CD14-positive monocyte (primary cell): ENCODE measurements at regions not wholly inside any gene's neighbourhood (a gene's known extent, or its start where the extent isn't known, plus 50 kb on each side); places are given as distances from the start of the nearest gene placed in this dataset.

Experiments
- DNase-seq, 3 donors: peaks; one replicate each; pipeline ENCODE4 v3.0.0-alpha.2; 2011 to 2022
- H2AFZ ChIP-seq: 2 replicates; pipeline ENCODE4 v1.6.0; 2012; ENCODE audit warnings: mild to moderate bottlenecking, low read depth, low read length, inconsistent platforms; ENCODE audit not compliant: insufficient read depth, poor library complexity, severe bottlenecking
- H3K27ac ChIP-seq, 2 donors: 1 replicate in 1 of 2; 2 replicates in 1 of 2; pipeline ENCODE4 v1.5.1; 2012 to 2013; ENCODE audit warnings: low read length in 2 of 2, control low read depth in 1 of 2, inconsistent platforms in 1 of 2, low read depth in 1 of 2, mild to moderate bottlenecking in 1 of 2
- H3K27me3 ChIP-seq, 2 donors: one replicate each; pipeline versions ENCODE4 v1.6.0 to v1.6.1; 2011 to 2013; ENCODE audit warnings: low read length in 2 of 2; ENCODE audit not compliant: control insufficient read depth in 2 of 2, insufficient read depth in 2 of 2
- H3K36me3 ChIP-seq, 2 donors: replicated peaks in 1 of 2; 1 replicate in 1 of 2; 2 replicates in 1 of 2; pipeline versions ENCODE4 v1.5.1 to v1.6.1; 2012 to 2013; ENCODE audit warnings: low read length in 2 of 2, control low read depth in 1 of 2, inconsistent platforms in 1 of 2, mild to moderate bottlenecking in 1 of 2; ENCODE audit not compliant: insufficient read depth in 2 of 2, control insufficient read depth in 1 of 2
- H3K4me1 ChIP-seq, 2 donors: 1 replicate in 1 of 2; 2 replicates in 1 of 2; pipeline versions ENCODE4 v1.5.1 to v1.6.1; 2012 to 2013; ENCODE audit warnings: low read length in 2 of 2, control low read depth in 1 of 2, inconsistent platforms in 1 of 2, mild to moderate bottlenecking in 1 of 2, moderate library complexity in 1 of 2; ENCODE audit not compliant: insufficient read depth in 2 of 2, control insufficient read depth in 1 of 2
- H3K4me2 ChIP-seq: replicated peaks from 2 replicates; pipeline ENCODE3; 2012; ENCODE audit warnings: low read length, moderate library complexity, mild to moderate bottlenecking; ENCODE audit not compliant: poor library complexity, severe bottlenecking; ENCODE audit errors: extremely low read depth
- H3K4me3 ChIP-seq, 3 experiments: fragments of 200-600 bp in 1 of 3; sonication (generic) in 1 of 3; replicated peaks in 1 of 3; 1 replicate in 2 of 3; 2 replicates in 1 of 3; pipeline ENCODE4 v1.5.1; 2011 to 2013; ENCODE audit warnings: low read length in 3 of 3, mild to moderate bottlenecking in 3 of 3, control low read depth in 2 of 3, low read depth in 2 of 3, inconsistent platforms in 1 of 3, moderate library complexity in 1 of 3
- H3K79me2 ChIP-seq: 2 replicates; pipeline ENCODE4 v1.6.0; 2012; ENCODE audit warnings: mild to moderate bottlenecking, control low read depth, inconsistent platforms, low read length, moderate library complexity; ENCODE audit not compliant: insufficient read depth
- H3K9ac ChIP-seq: 2 replicates; pipeline ENCODE4 v1.6.0; 2017; ENCODE audit warnings: low read length, mild to moderate bottlenecking; ENCODE audit not compliant: insufficient read depth, poor library complexity, severe bottlenecking
- H3K9me3 ChIP-seq, 2 donors: replicated peaks in 1 of 2; 1 replicate in 1 of 2; 2 replicates in 1 of 2; pipeline versions ENCODE4 v1.5.1 to v1.6.1; 2012 to 2013; ENCODE audit warnings: low read length in 2 of 2, control low read depth in 1 of 2; ENCODE audit not compliant: control insufficient read depth in 1 of 2, insufficient read depth in 1 of 2
- H4K20me1 ChIP-seq: 2 replicates; pipeline ENCODE4 v1.6.0; 2012; ENCODE audit warnings: mild to moderate bottlenecking, low read length, control low read depth, moderate library complexity; ENCODE audit not compliant: insufficient read depth
- H3K27ac Mint-ChIP-seq, 7 donors: one replicate each; pipeline ENCODE4 v1.8.0; 2020; ENCODE audit warnings: mild to moderate bottlenecking in 7 of 7, mixed read lengths in 7 of 7, moderate library complexity in 6 of 7, inconsistent platforms in 2 of 7
- H3K27me3 Mint-ChIP-seq, 3 donors: one replicate each; pipeline ENCODE4 v1.8.0; 2021 to 2022; ENCODE audit warnings: low read depth in 3 of 3, mild to moderate bottlenecking in 3 of 3, mixed read lengths in 3 of 3, moderate library complexity in 3 of 3, inconsistent platforms in 1 of 3
- H3K36me3 Mint-ChIP-seq, 2 donors: one replicate each; pipeline ENCODE4 v1.8.0; 2020; ENCODE audit warnings: mixed read lengths in 2 of 2, inconsistent platforms in 1 of 2, mild to moderate bottlenecking in 1 of 2
- H3K4me1 Mint-ChIP-seq: one replicate; pipeline ENCODE4 v1.8.0; 2020; ENCODE audit warnings: mild to moderate bottlenecking, mixed read lengths
- H3K4me3 Mint-ChIP-seq, 2 donors: one replicate each; pipeline ENCODE4 v1.8.0; 2020; ENCODE audit warnings: mild to moderate bottlenecking in 2 of 2, mixed read lengths in 2 of 2, moderate library complexity in 1 of 2
- H3K9me3 Mint-ChIP-seq, 7 donors: one replicate each; pipeline ENCODE4 v1.8.0; 2020 to 2022; ENCODE audit warnings: mixed read lengths in 7 of 7, mild to moderate bottlenecking in 6 of 7, moderate library complexity in 6 of 7, inconsistent platforms in 2 of 7
- WGBS: methylation state at CpG from one replicate; pipeline ENCODE4 v1.1.5; 2013; ENCODE audit warnings: missing lambda C conversion rate; ENCODE audit not compliant: insufficient coverage; 5-methylcytosine and 5-hydroxymethylcytosine counted together
- intact Hi-C, 2 donors: fragments of 100-400 bp; cut with micrococcal nuclease; formaldehyde crosslinking; loops; one replicate each; pipeline versions ENCODE4 v1.15.0 to v1.15.1; 2023
- TF ChIP-seq, protein P1 (sequence below): fragments of 200-600 bp; IDR thresholded peaks from one replicate; pipeline ENCODE4 v1.8.0; 2022; ENCODE audit warnings: antibody characterized with exemption, mild to moderate bottlenecking

DNA sequence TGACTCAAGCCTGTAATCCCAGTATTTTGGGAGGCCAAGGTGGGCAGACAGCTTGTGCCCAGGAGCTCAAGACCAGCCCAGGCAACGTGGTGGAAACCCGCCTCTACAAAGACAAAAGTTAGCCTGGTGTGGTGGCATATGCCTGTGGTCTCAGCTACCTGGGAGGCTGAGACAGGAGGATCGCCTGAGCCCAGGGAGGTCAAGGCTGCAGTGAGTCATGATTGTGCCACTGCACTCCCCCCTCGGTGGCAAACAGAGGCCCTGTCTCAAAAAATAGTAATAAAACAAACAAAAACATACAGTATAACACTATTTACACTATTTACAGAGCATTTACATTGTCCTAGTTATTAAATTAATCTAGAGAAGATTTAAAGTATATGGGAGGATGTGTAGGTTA lies 56.0 kb upstream of the PIM1 start:
- Histone ChIP-seq H3K27me3 (no peaks in the 10 kb centered on the region), H3K9ac (no peak overlapping the region), H3K9me3 (no peaks in the 10 kb centered on the region), H4K20me1 (no peaks in the 10 kb centered on the region), H2AFZ (no peak overlapping the region), H3K36me3 (no peaks in the 10 kb centered on the region), H3K4me3 (no peak overlapping the region), H3K27ac (no peak overlapping the region), H3K4me2 (no peak overlapping the region), H3K4me1 (peaks cover 8 to 16% of the 10 kb centered on the region in 2 donors), H3K79me2 (no peaks in the 10 kb centered on the region)
- peaks cover 0 to 2% (median 0%) of the 10 kb centered on the region in 7 donors for H3K9me3 Mint-ChIP-seq
- intact Hi-C loops = loop anchor here in 1 of 2 donors (10.0 kb wide), 1 partner anchor 49 kb away; no protein-coding TSS in a partner anchor
- no peak overlapping the region for H3K27ac Mint-ChIP-seq
- no peak for DNase-seq
- H3K4me3 Mint-ChIP-seq = no peak overlapping the region
- TF ChIP-seq, protein P1, sequence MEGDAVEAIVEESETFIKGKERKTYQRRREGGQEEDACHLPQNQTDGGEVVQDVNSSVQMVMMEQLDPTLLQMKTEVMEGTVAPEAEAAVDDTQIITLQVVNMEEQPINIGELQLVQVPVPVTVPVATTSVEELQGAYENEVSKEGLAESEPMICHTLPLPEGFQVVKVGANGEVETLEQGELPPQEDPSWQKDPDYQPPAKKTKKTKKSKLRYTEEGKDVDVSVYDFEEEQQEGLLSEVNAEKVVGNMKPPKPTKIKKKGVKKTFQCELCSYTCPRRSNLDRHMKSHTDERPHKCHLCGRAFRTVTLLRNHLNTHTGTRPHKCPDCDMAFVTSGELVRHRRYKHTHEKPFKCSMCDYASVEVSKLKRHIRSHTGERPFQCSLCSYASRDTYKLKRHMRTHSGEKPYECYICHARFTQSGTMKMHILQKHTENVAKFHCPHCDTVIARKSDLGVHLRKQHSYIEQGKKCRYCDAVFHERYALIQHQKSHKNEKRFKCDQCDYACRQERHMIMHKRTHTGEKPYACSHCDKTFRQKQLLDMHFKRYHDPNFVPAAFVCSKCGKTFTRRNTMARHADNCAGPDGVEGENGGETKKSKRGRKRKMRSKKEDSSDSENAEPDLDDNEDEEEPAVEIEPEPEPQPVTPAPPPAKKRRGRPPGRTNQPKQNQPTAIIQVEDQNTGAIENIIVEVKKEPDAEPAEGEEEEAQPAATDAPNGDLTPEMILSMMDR = no peak
- peaks cover 0 to 12% (median 3%) of the 10 kb centered on the region in 3 donors for H3K27me3 Mint-ChIP-seq
- no peaks in the 10 kb centered on the region for H3K36me3 Mint-ChIP-seq
- peaks cover 9% of the 10 kb centered on the region for H3K4me1 Mint-ChIP-seq
- WGBS = 100% methylated on average over 3 of the region's 4 CpGs

DNA sequence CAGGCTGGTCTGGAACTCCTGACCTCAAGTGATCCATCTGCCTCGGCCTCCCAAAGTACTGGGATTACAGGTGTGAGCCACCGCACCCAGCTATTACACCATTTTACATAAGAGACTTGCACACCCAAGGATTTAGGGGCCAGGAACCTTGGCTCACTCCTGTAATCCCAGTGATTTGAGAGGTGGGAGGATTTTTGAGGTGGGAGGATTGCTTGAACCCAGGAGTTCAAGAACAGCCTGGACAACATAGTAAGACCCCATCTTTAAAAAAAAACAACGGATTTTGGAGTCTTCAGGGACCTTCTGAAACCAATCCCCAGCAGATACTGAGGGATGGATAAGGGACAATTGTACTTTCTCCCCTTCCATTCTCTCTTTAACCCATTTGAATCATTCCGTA lies 55.3 kb upstream of the PIM1 start:
- H3K27ac ChIP-seq = no peak overlapping the region
- H3K9me3 ChIP-seq = no peaks in the 10 kb centered on the region
- Mint-ChIP-seq H3K4me1 (peaks cover 14% of the 10 kb centered on the region), H3K9me3 (peaks cover 0 to 2% (median 0%) of the 10 kb centered on the region in 7 donors), H3K4me3 (no peak overlapping the region), H3K36me3 (no peaks in the 10 kb centered on the region), H3K27me3 (peaks cover 0 to 14% (median 3%) of the 10 kb centered on the region in 3 donors), H3K27ac (no peak overlapping the region)
- H3K9ac ChIP-seq = no peak overlapping the region
- 100% methylated on average over 1 of the region's 4 CpGs for WGBS
- TF ChIP-seq, protein P1 = no peak
- no peaks in the 10 kb centered on the region for H4K20me1 ChIP-seq
- no peaks in the 10 kb centered on the region for H3K27me3 ChIP-seq
- no peak for DNase-seq
- H3K36me3 ChIP-seq = no peaks in the 10 kb centered on the region
- H3K79me2 ChIP-seq = no peaks in the 10 kb centered on the region
- intact Hi-C loops = loop anchor here in 1 of 2 donors (10.0 kb wide), 1 partner anchor 50 kb away; no protein-coding TSS in a partner anchor
- H3K4me1 ChIP-seq = peaks cover 8 to 21% of the 10 kb centered on the region in 2 donors
- H2AFZ ChIP-seq = no peak overlapping the region
- no peak overlapping the region for H3K4me3 ChIP-seq
- no peak overlapping the region for H3K4me2 ChIP-seq
